GM12878 (cell line): ENCODE measurements at regions not wholly inside any gene's neighbourhood (a gene's known extent, or its start where the extent isn't known, plus 50 kb on each side); places are given as distances from the start of the nearest gene placed in this dataset.

Experiments used
- ATAC-seq: fragments of 200-7000 bp; cut with Tn5 transposase; 3 replicates; pipeline ENCODE4 v1.9.1; 2020; ENCODE audit warnings: mild to moderate bottlenecking, moderate library complexity
- BruUV-seq: library from RNA; stranded (reverse); fragments of 400-500 nt; replicated peaks from 2 replicates; lab custom pipeline; 2021; lab: Mats Ljungman, UMichigan
- CTCF ChIA-PET: fragments of 300-600 bp; sonication (Branson Sonifier 250); formaldehyde crosslinking; extraction: SDS; loops from one replicate; lab custom pipeline; 2021; ENCODE audit warnings: inconsistent platforms; lab: Yijun Ruan, JAX
- POLR2A ChIA-PET: fragments of 350-600 bp; formaldehyde crosslinking; extraction: SDS; loops from one replicate; lab custom pipeline; 2021; ENCODE audit warnings: inconsistent platforms; lab: Charles Lee
- RAD21 ChIA-PET: fragments of 300-600 bp; sonication (Branson Sonifier 250); formaldehyde crosslinking; loops from one replicate; lab custom pipeline; 2023; ENCODE audit warnings: antibody characterized with exemption; ENCODE audit not compliant: unreplicated experiment; lab: Charles Lee
- SMC1A ChIA-PET: fragments of 300-600 bp; sonication (Branson Sonifier 250); formaldehyde crosslinking; loops from one replicate; lab custom pipeline; 2023; ENCODE audit not compliant: unreplicated experiment, uncharacterized antibody; lab: Charles Lee
- DNase-seq: peaks from one replicate; pipeline ENCODE4 v3.0.0-alpha.2; 2011; ENCODE audit warnings: low read depth, low spot score
- FAIRE-seq: peaks from 3 replicates; lab custom pipeline; 2011; peaks lifted over from hg19 to GRCh38; lab: Jason Lieb, UNC
- H2AFZ ChIP-seq: 2 replicates; pipeline ENCODE4 v1.6.0; 2011; ENCODE audit warnings: low read depth, low read length, control low read depth; ENCODE audit not compliant: control insufficient read depth
- H3K27ac ChIP-seq: 2 replicates; pipeline ENCODE4 v1.5.1; 2011; ENCODE audit warnings: control low read depth; ENCODE audit not compliant: control insufficient read depth, insufficient read depth
- H3K27me3 ChIP-seq, 2 experiments: replicated peaks in 1 of 2; 2 replicates each; pipeline versions ENCODE4 v1.6.0 to v1.6.1; 2011; ENCODE audit warnings: low read length in 1 of 2; ENCODE audit not compliant: control insufficient read depth in 2 of 2, insufficient read depth in 2 of 2
- H3K36me3 ChIP-seq, 2 experiments: 2 replicates each; pipeline ENCODE4 v1.5.1; 2011; ENCODE audit warnings: low read length in 1 of 2; ENCODE audit not compliant: control insufficient read depth in 2 of 2, insufficient read depth in 2 of 2
- H3K4me1 ChIP-seq: 2 replicates; pipeline ENCODE4 v1.6.1; 2011; ENCODE audit warnings: mild to moderate bottlenecking, low read length, moderate library complexity, mixed read lengths; ENCODE audit not compliant: control insufficient read depth, insufficient read depth
- H3K4me2 ChIP-seq: 2 replicates; pipeline ENCODE4 v1.6.0; 2011; ENCODE audit warnings: control low read depth; ENCODE audit not compliant: control insufficient read depth, insufficient read depth
- H3K4me3 ChIP-seq: fragments of 200-600 bp; sonication (generic); 2 replicates; pipeline ENCODE4 v1.5.1; 2016
- H3K79me2 ChIP-seq: 2 replicates; pipeline ENCODE4 v1.6.0; 2011; ENCODE audit warnings: low read length; ENCODE audit not compliant: control insufficient read depth, insufficient read depth
- H3K9ac ChIP-seq: 2 replicates; pipeline ENCODE4 v1.8.0; 2011; ENCODE audit warnings: low read length, control low read depth, mixed read lengths; ENCODE audit not compliant: control insufficient read depth, insufficient read depth
- H3K9me3 ChIP-seq: replicated peaks from 3 replicates; pipeline ENCODE4 v1.5.1; 2011; ENCODE audit warnings: mild to moderate bottlenecking, low read length; ENCODE audit not compliant: control insufficient read depth, insufficient read depth
- H4K20me1 ChIP-seq: 2 replicates; pipeline ENCODE4 v1.6.0; 2011; ENCODE audit not compliant: control insufficient read depth, insufficient read depth
- BMI1 ChIP-seq: fragments of 450-650 bp; IDR thresholded peaks from 2 replicates; pipeline ENCODE4 v1.6.1; 2016; ENCODE audit warnings: mild to moderate bottlenecking, moderate library complexity, borderline replicate concordance
- CBX3 ChIP-seq: fragments of 200-600 bp; sonication (generic); IDR thresholded peaks from 2 replicates; pipeline ENCODE4 v1.6.1; 2016; ENCODE audit warnings: low read depth, borderline replicate concordance
- CHD2 ChIP-seq: IDR thresholded peaks from 2 replicates; pipeline ENCODE4 v1.6.1; 2011; ENCODE audit warnings: low read depth, low read length, improper control_type of control experiment, borderline replicate concordance
- CREM ChIP-seq: IDR thresholded peaks from 2 replicates; pipeline ENCODE4 v1.6.1; 2014; ENCODE audit warnings: antibody characterized with exemption, low read depth
- HCFC1 ChIP-seq: fragments of 150-350 bp; IDR thresholded peaks from 2 replicates; pipeline ENCODE4 v1.6.1; 2014; ENCODE audit warnings: low read length
- KAT2A ChIP-seq: conservative IDR thresholded peaks from 2 replicates; pipeline ENCODE4 v1.6.1; 2011; ENCODE audit warnings: low read depth, low read length; ENCODE audit not compliant: control insufficient read depth
- MAX ChIP-seq: IDR thresholded peaks from 2 replicates; pipeline ENCODE4 v1.6.1; 2012; ENCODE audit warnings: low read depth, low read length, improper control_type of control experiment
- NFIC ChIP-seq: IDR thresholded peaks from 2 replicates; pipeline ENCODE4 v1.6.1; 2012; ENCODE audit warnings: low read depth, mild to moderate bottlenecking, inconsistent platforms, low read length, moderate library complexity
- SMAD1 ChIP-seq: fragments of 450-650 bp; IDR thresholded peaks from 2 replicates; pipeline ENCODE4 v1.6.1; 2018; ENCODE audit warnings: mild to moderate bottlenecking, low read depth; ENCODE audit not compliant: partially characterized antibody
- SPI1 ChIP-seq: IDR thresholded peaks from 2 replicates; pipeline ENCODE4 v1.6.1; 2011; ENCODE audit warnings: low read depth, mild to moderate bottlenecking, low read length, moderate library complexity, borderline replicate concordance; ENCODE audit not compliant: insufficient read depth
- TARDBP ChIP-seq: IDR thresholded peaks from 2 replicates; pipeline ENCODE4 v1.6.1; 2016; ENCODE audit warnings: borderline replicate concordance
- USF2 ChIP-seq: IDR thresholded peaks from 2 replicates; pipeline ENCODE4 v1.6.1; 2011; ENCODE audit warnings: low read depth, low read length, improper control_type of control experiment, borderline replicate concordance
- ZSCAN29 ChIP-seq: fragments of 450-650 bp; IDR thresholded peaks from 2 replicates; pipeline ENCODE4 v1.6.1; 2017; ENCODE audit warnings: mild to moderate bottlenecking, moderate library complexity
- in situ Hi-C: fragments of 300-500 bp; cut with MboI; formaldehyde crosslinking; loops from 9 replicates; pipeline ENCODE4 v1.14.3; 2018; ENCODE audit warnings: mixed read lengths
- intact Hi-C: fragments of 100-400 bp; cut with micrococcal nuclease; formaldehyde crosslinking; loops from one replicate; pipeline ENCODE4 v1.14.2; 2022; ENCODE audit not compliant: unreplicated experiment
- TF ChIP-seq, protein P1 (sequence below): IDR thresholded peaks from 2 replicates; pipeline ENCODE4 v1.6.1; 2012; ENCODE audit warnings: low read depth, low read length, improper control_type of control experiment
- TF ChIP-seq, protein P2 (sequence below): fragments of 450-650 bp; formaldehyde crosslinking; IDR thresholded peaks from 2 replicates; pipeline ENCODE4 v1.4.0; 2022; ENCODE audit warnings: mild to moderate bottlenecking, moderate library complexity

- POLR2A ChIA-PET = no interaction called here
- no TSS peak for BruUV-seq
- no peaks in the 10 kb centered on the region for H3K4me1 ChIP-seq
- ATAC-seq (no peak), FAIRE-seq (no peak), DNase-seq (no peak)
- H2AFZ ChIP-seq = no peak overlapping the region
- no peaks in the 10 kb centered on the region for H4K20me1 ChIP-seq
- no peaks in the 10 kb centered on the region for H3K36me3 ChIP-seq
- H3K4me3 ChIP-seq = no peak overlapping the region
- no peak overlapping the region for H3K4me2 ChIP-seq
- in situ Hi-C loops = no loop called here
- H3K27ac ChIP-seq = no peak overlapping the region
- RAD21 ChIA-PET = no interaction called here
- H3K27me3 ChIP-seq = no peaks in the 10 kb centered on the region
- intact Hi-C loops = no loop called here
- H3K9ac ChIP-seq = no peak overlapping the region
- H3K79me2 ChIP-seq = no peaks in the 10 kb centered on the region
- TF ChIP-seq TARDBP (no peak), USF2 (no peak), ZSCAN29 (no peak), SMAD1 (no peak), NFIC (no peak), SPI1 (no peak), BMI1 (no peak), MAX (no peak), CHD2 (no peak), HCFC1 (no peak), CBX3 (no peak), CREM (no peak), KAT2A (no peak)
- TF ChIP-seq, protein P1, sequence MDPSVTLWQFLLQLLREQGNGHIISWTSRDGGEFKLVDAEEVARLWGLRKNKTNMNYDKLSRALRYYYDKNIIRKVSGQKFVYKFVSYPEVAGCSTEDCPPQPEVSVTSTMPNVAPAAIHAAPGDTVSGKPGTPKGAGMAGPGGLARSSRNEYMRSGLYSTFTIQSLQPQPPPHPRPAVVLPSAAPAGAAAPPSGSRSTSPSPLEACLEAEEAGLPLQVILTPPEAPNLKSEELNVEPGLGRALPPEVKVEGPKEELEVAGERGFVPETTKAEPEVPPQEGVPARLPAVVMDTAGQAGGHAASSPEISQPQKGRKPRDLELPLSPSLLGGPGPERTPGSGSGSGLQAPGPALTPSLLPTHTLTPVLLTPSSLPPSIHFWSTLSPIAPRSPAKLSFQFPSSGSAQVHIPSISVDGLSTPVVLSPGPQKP = no peak
- TF ChIP-seq, protein P2, sequence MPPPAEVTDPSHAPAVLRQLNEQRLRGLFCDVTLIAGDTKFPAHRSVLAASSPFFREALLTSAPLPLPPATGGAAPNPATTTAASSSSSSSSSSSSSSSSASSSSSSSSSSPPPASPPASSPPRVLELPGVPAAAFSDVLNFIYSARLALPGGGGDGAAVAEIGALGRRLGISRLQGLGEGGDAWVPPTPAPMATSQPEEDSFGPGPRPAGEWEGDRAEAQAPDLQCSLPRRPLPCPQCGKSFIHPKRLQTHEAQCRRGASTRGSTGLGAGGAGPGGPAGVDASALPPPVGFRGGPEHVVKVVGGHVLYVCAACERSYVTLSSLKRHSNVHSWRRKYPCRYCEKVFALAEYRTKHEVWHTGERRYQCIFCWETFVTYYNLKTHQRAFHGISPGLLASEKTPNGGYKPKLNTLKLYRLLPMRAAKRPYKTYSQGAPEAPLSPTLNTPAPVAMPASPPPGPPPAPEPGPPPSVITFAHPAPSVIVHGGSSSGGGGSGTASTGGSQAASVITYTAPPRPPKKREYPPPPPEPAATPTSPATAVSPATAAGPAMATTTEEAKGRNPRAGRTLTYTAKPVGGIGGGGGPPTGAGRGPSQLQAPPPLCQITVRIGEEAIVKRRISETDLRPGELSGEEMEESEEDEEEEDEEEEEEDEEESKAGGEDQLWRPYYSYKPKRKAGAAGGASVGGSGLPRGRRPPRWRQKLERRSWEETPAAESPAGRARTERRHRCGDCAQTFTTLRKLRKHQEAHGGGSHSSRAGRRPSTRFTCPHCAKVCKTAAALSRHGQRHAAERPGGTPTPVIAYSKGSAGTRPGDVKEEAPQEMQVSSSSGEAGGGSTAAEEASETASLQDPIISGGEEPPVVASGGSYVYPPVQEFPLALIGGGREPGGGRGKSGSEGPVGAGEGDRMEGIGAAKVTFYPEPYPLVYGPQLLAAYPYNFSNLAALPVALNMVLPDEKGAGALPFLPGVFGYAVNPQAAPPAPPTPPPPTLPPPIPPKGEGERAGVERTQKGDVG (CRISPR knock-in tag) = no peak
- TF ChIP-seq, all 136 proteins: peak for 0
- ChIA-PET CTCF (no interaction called here), SMC1A (no interaction called here)
- H3K9me3 ChIP-seq = no peaks in the 10 kb centered on the region
These were observed 356.4 kb downstream of the SLC4A3 start for GRCh38 chr2:219983836-219984235.
